HG03139 (cell line): ENCODE measurements at regions not wholly inside any gene's neighbourhood (a gene's known extent, or its start where the extent isn't known, plus 50 kb on each side); places are given as distances from the start of the nearest gene placed in this dataset.

ENCODE experiments used
- ATAC-seq: cut with Tn5 transposase; IDR thresholded peaks from one replicate; pipeline ENCODE4 v1.9.1; 2021; ENCODE audit not compliant: unreplicated experiment

DNA sequence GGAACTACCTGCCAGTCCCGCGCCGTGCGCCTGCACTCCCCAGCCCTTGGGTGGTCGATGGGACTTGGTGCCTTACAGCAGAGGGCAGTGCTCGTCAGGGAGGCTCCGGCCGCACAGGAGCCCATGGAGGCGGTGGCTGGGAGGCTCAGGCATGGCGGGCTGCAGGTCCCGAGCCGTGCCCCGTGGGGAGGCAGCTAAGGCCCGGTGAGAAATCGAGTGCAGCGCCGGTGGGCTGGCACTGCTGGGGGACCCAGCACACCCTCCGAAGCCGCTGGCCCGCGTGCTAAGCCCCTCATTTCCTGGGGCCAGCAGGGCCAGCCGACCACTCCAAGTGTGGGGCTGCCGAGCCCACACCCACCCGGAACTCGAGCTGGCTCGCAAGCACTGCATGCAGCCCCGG, 580.2 kb downstream of the ZIC1 start:
- ATAC-seq: no peak

DNA sequence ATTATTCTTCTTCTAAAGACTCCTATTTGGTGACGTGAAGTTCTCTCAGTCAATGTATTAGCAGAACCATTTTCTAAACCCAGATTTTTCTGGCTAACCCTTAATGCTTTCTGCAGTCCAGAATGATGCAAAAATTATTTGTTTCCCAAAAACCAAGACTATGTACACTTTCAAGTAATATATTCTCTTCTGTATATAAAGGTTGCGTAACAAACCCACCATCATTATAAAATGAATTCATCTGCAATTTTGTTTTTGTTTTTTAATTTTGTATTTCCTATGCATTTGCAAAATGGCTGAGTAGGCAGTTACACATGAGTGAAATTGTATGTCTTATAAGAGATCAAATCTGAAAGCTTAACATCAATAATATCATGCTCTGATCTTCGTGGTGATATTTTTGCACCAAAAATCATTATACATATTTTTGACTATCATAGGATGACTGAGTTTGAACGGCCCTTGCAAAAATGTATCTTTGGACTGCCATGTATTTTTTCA, 593.6 kb downstream of the ZIC1 start:
- no peak for ATAC-seq

- no peak for ATAC-seq
Measured at GRCh38 chr3:148004331-148004730, 595.2 kb downstream of the ZIC1 start.

- no peak for ATAC-seq
Measured at GRCh38 chr3:148005456-148005855, 596.3 kb downstream of the ZIC1 start.

GRCh38 chr3:148006508-148006907, 597.3 kb downstream of the ZIC1 start:
- ATAC-seq: no peak

DNA sequence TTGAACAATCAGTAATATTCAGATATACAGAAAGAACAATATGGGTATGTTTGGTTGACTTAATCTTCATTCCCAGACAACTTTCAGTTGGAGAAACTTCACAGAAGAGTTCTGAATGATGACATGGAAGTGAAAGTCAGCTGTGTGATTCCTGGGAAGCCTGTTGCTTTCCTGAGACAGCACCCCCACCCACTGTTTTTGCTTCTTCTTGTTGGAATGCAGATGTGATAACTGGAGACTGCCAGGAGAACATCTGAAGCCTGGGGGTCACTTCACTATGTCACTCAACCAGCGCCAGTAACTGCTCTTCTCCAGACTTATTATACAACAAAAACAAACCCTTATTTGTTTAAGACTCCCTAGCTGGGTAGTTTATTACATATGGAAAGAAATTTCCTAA, 599.4 kb downstream of the ZIC1 start:
- no peak for ATAC-seq

DNA sequence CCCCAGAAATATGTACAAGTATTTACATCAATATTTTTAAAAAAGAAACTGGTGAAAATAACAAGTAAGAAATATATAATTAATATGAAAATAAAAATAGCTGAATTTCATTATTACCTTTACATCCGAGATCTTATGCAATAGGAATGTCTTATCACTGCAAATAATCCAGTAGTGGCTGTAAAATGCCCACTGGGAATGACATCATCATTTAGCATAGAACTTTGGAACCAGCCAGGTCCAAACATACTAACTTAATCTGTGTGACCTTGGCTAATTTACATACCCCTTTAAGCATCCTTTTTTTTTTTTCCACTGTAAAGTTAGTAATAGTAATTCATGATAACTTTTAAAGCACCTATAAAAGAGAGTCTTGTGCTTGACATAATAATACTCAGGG, 611.7 kb downstream of the ZIC1 start:
- no peak for ATAC-seq

- no peak for ATAC-seq
Measured at GRCh38 chr3:148021381-148021780, 612.2 kb downstream of the ZIC1 start.

GRCh38 chr3:148023994-148024393, 614.8 kb downstream of the ZIC1 start:
- ATAC-seq: no peak

DNA sequence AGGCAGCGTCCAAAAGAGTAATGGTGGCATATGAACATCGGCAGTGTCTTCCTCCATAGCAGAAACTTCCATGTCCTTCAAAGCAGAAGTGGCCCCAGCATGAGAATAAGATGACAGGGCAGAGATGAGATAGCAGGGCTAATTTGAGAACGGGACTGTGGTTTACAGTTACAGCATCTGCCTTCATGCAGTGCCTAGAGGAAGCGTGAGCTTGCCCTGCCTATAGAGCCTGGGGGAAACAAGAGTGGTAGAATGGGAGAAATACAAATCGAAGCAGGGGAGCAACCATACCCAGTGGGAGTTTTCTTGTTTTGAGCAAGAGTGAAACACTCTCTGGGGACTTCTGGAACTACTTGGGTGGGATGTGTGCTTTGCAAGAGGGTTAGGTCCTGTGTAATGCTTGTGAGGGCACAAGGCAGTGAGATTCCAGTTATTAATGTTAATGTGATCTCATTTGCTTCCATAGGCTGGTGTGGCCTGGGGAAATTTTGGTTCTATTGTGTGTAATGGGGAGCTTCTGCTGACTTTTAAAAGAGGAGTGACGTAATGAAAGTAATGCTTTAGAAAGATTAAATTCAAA, 616.9 kb downstream of the ZIC1 start:
- ATAC-seq: no peak

GRCh38 chr3:148030975-148031374, 621.8 kb downstream of the ZIC1 start:
- ATAC-seq: no peak

- no peak for ATAC-seq
Measured at GRCh38 chr3:148034353-148034752, 625.2 kb downstream of the ZIC1 start.

DNA sequence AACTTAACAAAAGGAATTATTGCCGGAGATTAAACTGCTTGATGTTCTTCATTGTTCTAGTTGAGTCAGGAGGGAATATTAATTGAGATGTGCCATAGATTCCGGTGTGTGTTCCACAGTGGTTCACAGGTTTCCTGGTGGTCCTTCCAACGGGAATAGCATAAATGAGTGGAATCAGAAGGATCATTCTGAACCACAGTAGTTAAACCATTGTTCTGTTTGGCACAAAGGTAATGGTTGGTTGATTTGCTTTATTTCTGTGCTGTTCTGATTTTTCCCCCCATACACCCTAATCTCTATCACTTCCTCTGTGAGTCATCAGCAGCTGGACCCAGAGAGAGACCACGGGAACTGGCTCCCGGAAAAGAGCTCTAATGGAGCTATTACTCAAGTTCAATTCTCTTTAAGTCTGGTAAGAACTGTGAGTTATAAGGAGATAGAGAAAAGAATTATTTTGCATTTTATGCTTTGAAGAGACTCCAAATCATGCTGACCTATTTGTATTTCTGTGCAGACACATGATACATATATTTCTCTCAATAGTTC, 627.2 kb downstream of the ZIC1 start:
- ATAC-seq: no peak

DNA sequence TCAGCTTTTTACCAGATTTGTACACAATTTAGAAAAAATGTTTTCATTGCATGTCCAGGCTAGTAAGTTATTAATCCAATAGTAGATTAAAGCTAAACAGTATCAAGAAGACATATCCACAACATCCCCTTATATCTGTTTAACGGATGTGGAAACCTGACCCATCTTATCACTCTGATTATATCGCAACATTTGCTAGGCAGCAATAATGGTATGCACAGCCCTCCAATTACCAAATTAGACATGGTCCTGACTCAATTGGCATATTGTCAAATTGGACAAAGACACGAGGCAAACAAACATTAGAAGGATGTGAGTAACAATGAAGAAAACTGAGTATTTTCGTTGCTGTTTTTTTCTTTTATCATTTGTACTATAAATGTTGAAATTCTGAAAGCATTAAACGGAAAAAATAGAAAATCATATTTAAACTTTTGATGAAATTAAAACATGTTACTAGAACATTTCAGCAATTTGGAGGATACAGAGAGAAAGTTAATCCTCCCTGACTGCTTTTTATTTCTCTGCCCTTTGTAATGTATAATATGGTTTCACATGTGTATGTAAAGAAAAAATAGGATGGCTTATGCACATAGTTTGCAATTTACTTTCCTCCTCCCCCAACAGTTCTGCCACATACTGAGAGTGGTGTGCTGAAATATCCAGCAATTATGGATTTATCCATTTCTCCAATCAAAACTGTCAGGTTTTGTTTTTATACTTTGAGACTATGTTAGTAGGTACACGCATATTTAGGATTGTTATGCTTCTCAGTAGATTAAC, 633.7 kb downstream of the ZIC1 start:
- no peak for ATAC-seq

DNA sequence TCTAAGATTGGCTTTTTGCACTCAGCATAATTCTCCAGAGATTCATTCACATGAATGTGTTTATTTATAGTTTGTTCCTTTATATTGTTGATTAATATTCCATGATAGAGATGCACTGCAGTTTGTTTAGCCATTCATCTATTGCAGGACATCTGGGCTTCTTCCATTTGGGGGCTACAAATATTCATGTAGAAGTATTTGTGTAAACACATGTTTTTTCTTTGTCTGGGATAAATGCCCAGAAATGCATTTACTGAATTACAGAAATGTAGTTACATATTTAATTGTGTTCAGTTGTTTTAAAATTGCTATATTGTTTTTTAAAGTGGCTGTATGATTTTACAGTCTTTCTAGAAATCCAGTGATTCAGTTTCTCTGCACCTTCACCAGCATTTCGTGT, 635.0 kb downstream of the ZIC1 start:
- ATAC-seq: no peak

GRCh38 chr3:148054999-148055398, 642.7 kb upstream of the AGTR1 start:
- ATAC-seq: no peak

DNA sequence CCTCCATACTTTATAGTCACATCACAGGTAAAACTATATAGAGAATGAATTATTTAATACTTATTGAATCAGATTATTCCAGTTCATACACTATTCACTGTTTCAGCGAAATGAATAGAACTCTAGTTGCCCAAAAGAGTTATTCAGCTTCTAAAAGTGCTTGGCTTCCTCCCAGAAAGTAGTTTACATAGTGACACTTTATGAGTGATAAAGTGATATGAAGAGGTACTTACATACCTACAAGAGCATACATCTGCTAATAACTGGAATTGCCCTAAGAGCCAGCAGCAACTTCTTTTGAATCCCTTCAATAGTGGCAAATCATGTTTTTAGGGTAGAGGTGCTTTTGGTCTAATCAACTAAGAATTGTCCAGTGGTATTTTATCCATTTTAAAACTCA, 635.1 kb upstream of the AGTR1 start:
- no peak for ATAC-seq

GRCh38 chr3:148066802-148067201, 630.9 kb upstream of the AGTR1 start:
- no peak for ATAC-seq

- no peak for ATAC-seq
Measured at GRCh38 chr3:148068466-148068865, 629.2 kb upstream of the AGTR1 start.

GRCh38 chr3:148070041-148070440, 627.7 kb upstream of the AGTR1 start:
- no peak for ATAC-seq

DNA sequence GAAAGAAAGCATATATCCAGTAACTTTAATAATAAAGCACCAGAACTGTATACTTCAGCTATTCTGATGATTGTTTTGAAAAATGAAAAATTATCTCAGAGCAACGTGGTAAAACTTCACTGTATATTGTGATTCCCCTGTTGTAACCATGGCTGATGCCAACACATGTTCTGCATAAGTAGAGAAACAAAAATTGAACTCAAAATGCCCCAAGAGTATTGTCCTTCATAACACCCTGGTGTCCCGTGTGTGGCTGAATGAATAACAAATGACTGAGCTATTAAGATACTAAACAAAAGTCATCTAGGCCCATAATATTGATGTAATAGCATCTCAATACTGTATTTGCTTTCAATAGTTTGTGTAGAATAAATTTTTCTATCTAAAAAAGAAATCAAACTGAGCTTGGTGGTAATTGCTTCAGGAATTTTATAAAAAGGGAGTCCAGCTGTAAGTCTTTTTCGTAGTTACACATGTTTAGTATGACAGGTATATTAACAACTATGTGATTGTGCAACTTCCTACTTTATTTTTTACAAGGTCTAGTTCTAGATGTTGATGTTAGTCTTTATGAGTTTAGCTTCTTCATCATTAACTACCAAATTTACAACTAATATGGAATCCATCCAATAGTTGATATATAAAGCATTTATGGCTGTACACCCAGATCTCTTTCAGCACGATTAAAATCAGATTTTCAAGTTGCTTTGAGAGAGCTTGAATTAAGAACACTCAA, 623.8 kb upstream of the AGTR1 start:
- no peak for ATAC-seq

DNA sequence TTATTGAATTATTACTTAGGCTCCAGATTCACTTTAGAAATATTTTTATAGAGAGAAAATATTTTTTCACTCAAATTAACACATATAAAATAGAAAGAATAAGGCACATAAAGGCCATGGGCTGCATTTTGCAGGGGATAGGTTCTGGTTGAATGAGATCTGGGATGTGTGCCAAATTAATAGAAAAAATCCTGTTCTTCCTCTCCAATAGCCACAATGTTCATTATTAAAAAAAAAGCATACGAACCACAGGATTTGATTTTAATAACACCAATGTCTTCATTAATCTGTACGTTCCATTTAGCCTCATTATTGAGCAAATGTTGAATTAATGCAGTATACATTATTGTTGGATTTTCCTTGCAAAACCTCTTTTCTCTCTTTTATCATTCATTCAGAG, 622.8 kb upstream of the AGTR1 start:
- no peak for ATAC-seq
